Tibial nerve (tissue), 3 donors: ENCODE measurements at regions not wholly inside any gene's neighbourhood (a gene's known extent, or its start where the extent isn't known, plus 50 kb on each side); places are given as distances from the start of the nearest gene placed in this dataset.

Experiments
- CTCF ChIP-seq, 5 experiments: fragments of 200-600 bp in 3 of 5; fragments of 450-650 bp in 2 of 5; sonication (generic) in 3 of 5; IDR thresholded peaks; one replicate each; pipeline ENCODE4 v1.5.1; 2016 to 2019; ENCODE audit warnings: antibody characterized with exemption in 5 of 5, mild to moderate bottlenecking in 3 of 5, moderate library complexity in 2 of 5
- POLR2A ChIP-seq, 2 donors: fragments of 450-650 bp; IDR thresholded peaks; one replicate each; pipeline ENCODE4 v1.6.1; 2017; ENCODE audit warnings: antibody characterized with exemption in 2 of 2, mild to moderate bottlenecking in 2 of 2, moderate library complexity in 2 of 2

- no peak for TF ChIP-seq CTCF (IDR thresholded peaks at IDR 0.05)
- no peak for TF ChIP-seq POLR2A (IDR thresholded peaks at IDR 0.05)
Observed at GRCh38 chr14:106837870-106838269, 1311.5 kb downstream of the TMEM121 start.
